ENCODE measurements at regions not wholly inside any gene's neighbourhood (a gene's known extent, or its start where the extent isn't known, plus 50 kb on each side); places are given as distances from the start of the nearest gene placed in this dataset.
A peak's percentile ranks its signal among the peaks of the same experiment; 100 is the strongest.

DNA sequence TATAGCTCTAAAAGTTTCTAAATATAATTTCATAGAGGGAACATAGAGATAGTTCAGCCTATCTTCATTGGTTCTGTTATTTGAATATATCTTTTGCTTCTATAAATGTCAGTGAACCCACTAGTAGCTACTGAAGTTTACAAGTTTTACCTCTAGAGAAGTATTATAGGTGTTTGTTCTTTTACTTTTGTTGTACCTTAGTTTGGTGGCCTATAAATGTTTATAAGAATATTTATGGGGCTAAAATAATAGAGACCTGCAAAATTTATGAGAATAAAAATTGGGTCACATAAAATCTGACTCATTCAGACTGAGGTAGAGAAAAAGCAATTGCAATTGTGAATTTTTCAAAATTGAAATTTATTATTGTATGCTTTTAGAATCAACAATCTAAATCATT is 162.6 kb downstream of the SERPINI1 start:
- Histone ChIP-seq H3K27me3 (ENCODE audit: control insufficient read depth, insufficient read depth, low read length) (no peaks in the 10 kb centered on the region), H3K4me3 (ENCODE audit: low read length in 3 of 3) (no peak overlapping the region), H3K36me3 (ENCODE audit: control insufficient read depth in 2 of 3, insufficient read depth in 3 of 3, low read length in 3 of 3) (no peaks in the 10 kb centered on the region), H3K4me1 (ENCODE audit: control insufficient read depth in 2 of 3, insufficient read depth in 2 of 3, low read depth in 1 of 3, low read length in 3 of 3) (no peaks in the 10 kb centered on the region), H3K27ac (ENCODE audit: low read depth in 2 of 2, low read length in 2 of 2) (no peak overlapping the region), H3K9ac (ENCODE audit: low read length in 3 of 3) (no peak overlapping the region), H3K9me3 (ENCODE audit: control insufficient read depth in 2 of 3, insufficient read depth in 1 of 3, low read length in 3 of 3) (no peaks in the 10 kb centered on the region)
- DNase-seq: no peak
- intact Hi-C loops (cut with DNase I): no loop called here
- TF ChIP-seq, protein P1, sequence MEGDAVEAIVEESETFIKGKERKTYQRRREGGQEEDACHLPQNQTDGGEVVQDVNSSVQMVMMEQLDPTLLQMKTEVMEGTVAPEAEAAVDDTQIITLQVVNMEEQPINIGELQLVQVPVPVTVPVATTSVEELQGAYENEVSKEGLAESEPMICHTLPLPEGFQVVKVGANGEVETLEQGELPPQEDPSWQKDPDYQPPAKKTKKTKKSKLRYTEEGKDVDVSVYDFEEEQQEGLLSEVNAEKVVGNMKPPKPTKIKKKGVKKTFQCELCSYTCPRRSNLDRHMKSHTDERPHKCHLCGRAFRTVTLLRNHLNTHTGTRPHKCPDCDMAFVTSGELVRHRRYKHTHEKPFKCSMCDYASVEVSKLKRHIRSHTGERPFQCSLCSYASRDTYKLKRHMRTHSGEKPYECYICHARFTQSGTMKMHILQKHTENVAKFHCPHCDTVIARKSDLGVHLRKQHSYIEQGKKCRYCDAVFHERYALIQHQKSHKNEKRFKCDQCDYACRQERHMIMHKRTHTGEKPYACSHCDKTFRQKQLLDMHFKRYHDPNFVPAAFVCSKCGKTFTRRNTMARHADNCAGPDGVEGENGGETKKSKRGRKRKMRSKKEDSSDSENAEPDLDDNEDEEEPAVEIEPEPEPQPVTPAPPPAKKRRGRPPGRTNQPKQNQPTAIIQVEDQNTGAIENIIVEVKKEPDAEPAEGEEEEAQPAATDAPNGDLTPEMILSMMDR (IDR thresholded peaks at IDR 0.05; ENCODE audit: borderline replicate concordance, extremely low read depth, insufficient read depth): no peak
- FAIRE-seq: no peak

DNA sequence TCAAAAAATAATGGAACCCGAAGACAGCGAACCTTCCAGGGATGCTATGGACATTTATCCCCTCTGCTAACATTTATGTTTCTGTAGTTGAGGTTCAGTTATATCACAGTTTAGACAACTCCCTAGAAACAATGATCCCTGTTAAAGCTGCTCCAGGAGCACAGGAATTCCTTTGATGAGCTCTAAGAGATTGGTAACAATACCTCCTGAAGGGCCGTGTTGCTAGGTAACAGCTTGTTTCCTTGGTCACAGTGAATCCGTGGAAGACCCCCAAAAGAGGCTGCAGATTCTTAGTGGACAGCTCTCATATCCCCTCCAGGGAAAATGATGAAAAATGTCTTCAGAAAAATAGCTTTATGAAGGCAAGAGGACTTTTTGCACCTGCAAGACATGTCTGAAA is 160.2 kb downstream of the SERPINI1 start:
- Histone ChIP-seq H3K4me3 (ENCODE audit: low read length in 3 of 3) (no peak overlapping the region), H3K4me1 (ENCODE audit: control insufficient read depth in 2 of 3, insufficient read depth in 2 of 3, low read depth in 1 of 3, low read length in 3 of 3) (no peaks in the 10 kb centered on the region), H3K27ac (ENCODE audit: low read depth in 2 of 2, low read length in 2 of 2) (no peak overlapping the region), H3K9me3 (ENCODE audit: control insufficient read depth in 2 of 3, insufficient read depth in 1 of 3, low read length in 3 of 3) (no peaks in the 10 kb centered on the region), H3K9ac (ENCODE audit: low read length in 3 of 3) (no peak overlapping the region), H3K27me3 (ENCODE audit: control insufficient read depth, insufficient read depth, low read length) (no peaks in the 10 kb centered on the region), H3K36me3 (ENCODE audit: control insufficient read depth in 2 of 3, insufficient read depth in 3 of 3, low read length in 3 of 3) (no peaks in the 10 kb centered on the region)
- TF ChIP-seq, protein P1 (IDR thresholded peaks at IDR 0.05; ENCODE audit: borderline replicate concordance, extremely low read depth, insufficient read depth): no peak
- no peak for FAIRE-seq
- intact Hi-C loops (cut with DNase I): no loop called here
- peak in 3 of 5 donors; percentile 31 to 68 (median 35) for DNase-seq

DNA sequence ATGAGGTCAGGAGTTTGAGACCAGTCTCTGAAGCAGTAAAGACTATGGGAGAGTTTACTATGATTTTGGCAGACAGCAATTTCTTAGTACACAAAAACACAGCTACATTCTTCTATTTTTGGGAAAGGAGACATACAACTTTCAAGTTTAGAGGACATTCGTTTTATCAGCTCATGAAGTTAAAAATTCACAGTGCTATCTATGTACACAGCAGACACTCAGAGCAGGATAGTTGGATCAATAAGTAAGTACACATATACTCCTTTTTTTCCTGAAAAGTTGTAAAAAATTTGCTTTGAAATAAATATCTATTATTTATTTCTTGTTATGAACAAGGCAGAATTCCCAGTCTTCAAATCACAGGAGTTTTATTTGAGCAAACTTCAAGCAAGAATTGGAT is 159.7 kb downstream of the SERPINI1 start:
- Histone ChIP-seq H3K27ac (ENCODE audit: low read depth in 2 of 2, low read length in 2 of 2) (no peak overlapping the region), H3K27me3 (ENCODE audit: control insufficient read depth, insufficient read depth, low read length) (no peaks in the 10 kb centered on the region), H3K4me3 (ENCODE audit: low read length in 3 of 3) (no peak overlapping the region), H3K4me1 (ENCODE audit: control insufficient read depth in 2 of 3, insufficient read depth in 2 of 3, low read depth in 1 of 3, low read length in 3 of 3) (no peaks in the 10 kb centered on the region), H3K9ac (ENCODE audit: low read length in 3 of 3) (no peak overlapping the region), H3K36me3 (ENCODE audit: control insufficient read depth in 2 of 3, insufficient read depth in 3 of 3, low read length in 3 of 3) (no peaks in the 10 kb centered on the region), H3K9me3 (ENCODE audit: control insufficient read depth in 2 of 3, insufficient read depth in 1 of 3, low read length in 3 of 3) (no peaks in the 10 kb centered on the region)
- FAIRE-seq (no peak), DNase-seq (no peak)
- TF ChIP-seq, protein P1 (IDR thresholded peaks at IDR 0.05; ENCODE audit: borderline replicate concordance, extremely low read depth, insufficient read depth): no peak
- intact Hi-C loops (cut with DNase I): no loop called here

DNA sequence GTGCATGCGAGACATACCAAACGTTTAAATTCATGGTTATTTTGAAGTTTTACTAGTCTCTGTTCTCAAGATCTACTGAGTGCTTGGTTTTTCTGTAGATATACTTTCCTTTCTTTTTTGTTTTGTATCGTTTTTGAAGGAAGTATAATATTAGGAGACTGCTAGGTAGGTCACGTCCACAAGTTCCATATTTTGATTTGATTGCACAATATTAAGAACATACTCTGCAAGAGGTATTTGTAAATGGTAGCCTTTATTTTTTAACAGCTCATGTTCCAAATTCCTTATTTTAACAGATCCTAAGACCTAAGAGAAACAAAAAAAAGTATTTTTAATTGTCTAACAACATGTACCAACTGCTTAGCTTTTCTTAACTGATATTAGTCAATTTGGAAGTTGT is 156.7 kb downstream of the SERPINI1 start:
- Histone ChIP-seq H3K4me3 (ENCODE audit: low read length in 3 of 3) (no peak overlapping the region), H3K9ac (ENCODE audit: low read length in 3 of 3) (no peak overlapping the region), H3K27ac (ENCODE audit: low read depth in 2 of 2, low read length in 2 of 2) (no peak overlapping the region), H3K36me3 (ENCODE audit: control insufficient read depth in 2 of 3, insufficient read depth in 3 of 3, low read length in 3 of 3) (no peaks in the 10 kb centered on the region), H3K9me3 (ENCODE audit: control insufficient read depth in 2 of 3, insufficient read depth in 1 of 3, low read length in 3 of 3) (no peaks in the 10 kb centered on the region), H3K4me1 (ENCODE audit: control insufficient read depth in 2 of 3, insufficient read depth in 2 of 3, low read depth in 1 of 3, low read length in 3 of 3) (no peaks in the 10 kb centered on the region), H3K27me3 (ENCODE audit: control insufficient read depth, insufficient read depth, low read length) (no peaks in the 10 kb centered on the region)
- no peak for DNase-seq
- FAIRE-seq: no peak
- intact Hi-C loops (cut with DNase I): no loop called here
- TF ChIP-seq, protein P1 (IDR thresholded peaks at IDR 0.05; ENCODE audit: borderline replicate concordance, extremely low read depth, insufficient read depth): no peak

All from kidney (tissue), 13 donors.